T-helper 2 cell treated with Interferon-gamma antibody and Interleukin-4, amounts not matched to agents 5 μg/mL and 100 μg/mL, for 36 hours (primary cell): ENCODE measurements at regions not wholly inside any gene's neighbourhood (a gene's known extent, or its start where the extent isn't known, plus 50 kb on each side); places are given as distances from the start of the nearest gene placed in this dataset.

Source experiments
- DNase-seq: peaks from one replicate; pipeline ENCODE4 v3.0.0; 2021; ENCODE audit warnings: low spot score
- H3K27ac Mint-ChIP-seq: one replicate; pipeline ENCODE4 v1.8.0; 2021; ENCODE audit warnings: mild to moderate bottlenecking, mixed read lengths
- H3K27me3 Mint-ChIP-seq: one replicate; pipeline ENCODE4 v1.8.0; 2021; ENCODE audit warnings: low read depth, mixed read lengths
- H3K36me3 Mint-ChIP-seq: one replicate; pipeline ENCODE4 v1.8.0; 2021; ENCODE audit warnings: low read depth, mixed read lengths
- H3K4me1 Mint-ChIP-seq: one replicate; pipeline ENCODE4 v1.8.0; 2021; ENCODE audit warnings: low read depth, mixed read lengths
- H3K4me3 Mint-ChIP-seq: one replicate; pipeline ENCODE4 v1.8.0; 2022; ENCODE audit warnings: mild to moderate bottlenecking, moderate library complexity, mixed read lengths
- H3K9me3 Mint-ChIP-seq: one replicate; pipeline ENCODE4 v1.8.0; 2021; ENCODE audit warnings: mixed read lengths

DNA sequence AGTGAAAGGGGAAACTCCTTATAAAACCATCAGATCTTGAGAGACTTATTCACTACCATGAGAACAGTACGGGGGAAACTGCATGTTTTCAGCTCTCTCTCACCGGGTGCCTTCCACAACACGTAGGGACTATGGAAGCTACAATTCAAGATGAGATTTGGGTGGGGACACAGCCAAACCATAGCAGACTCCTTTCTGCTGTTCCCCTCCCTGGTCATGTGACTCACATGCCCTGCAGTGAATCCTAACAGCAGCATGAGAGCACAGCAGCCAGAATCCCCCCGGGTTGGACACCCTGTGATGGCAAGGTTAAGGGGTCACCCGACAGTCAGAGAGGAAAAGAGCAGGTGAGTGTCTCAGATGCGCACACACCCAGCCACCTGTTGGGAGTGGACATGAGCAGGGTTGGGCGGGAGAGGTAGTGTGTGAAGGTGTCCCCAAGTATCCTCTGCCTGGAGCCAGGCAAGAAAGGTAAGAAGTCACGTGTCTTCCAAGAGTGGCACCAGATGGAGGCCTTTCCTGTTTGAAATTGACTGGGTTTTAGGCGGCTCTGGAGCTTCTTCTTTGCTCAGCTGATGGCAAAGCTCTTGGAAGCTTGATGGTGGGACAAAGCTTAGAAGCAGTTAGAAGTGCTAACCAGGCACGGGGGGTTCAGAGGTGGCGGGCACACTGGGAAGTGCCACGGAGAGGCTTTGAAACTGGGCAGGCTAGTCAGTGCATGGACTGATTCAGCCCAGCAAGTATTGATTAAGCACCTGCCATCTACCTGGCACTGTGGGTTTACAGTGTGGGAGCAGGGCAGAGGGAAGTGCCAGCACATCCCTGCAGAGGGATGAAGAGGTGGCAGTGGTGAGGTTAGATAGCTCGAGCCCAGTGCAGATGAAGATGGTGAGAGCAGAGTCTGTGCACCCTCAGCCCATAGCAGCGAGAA is 68.7 kb downstream of the RHOB start:
- Mint-ChIP-seq H3K27me3 (peaks cover 2% of the 10 kb centered on the region), H3K4me3 (no peak overlapping the region), H3K4me1 (no peaks in the 10 kb centered on the region), H3K9me3 (no peaks in the 10 kb centered on the region), H3K27ac (no peak overlapping the region), H3K36me3 (no peaks in the 10 kb centered on the region)
- DNase-seq = no peak

DNA sequence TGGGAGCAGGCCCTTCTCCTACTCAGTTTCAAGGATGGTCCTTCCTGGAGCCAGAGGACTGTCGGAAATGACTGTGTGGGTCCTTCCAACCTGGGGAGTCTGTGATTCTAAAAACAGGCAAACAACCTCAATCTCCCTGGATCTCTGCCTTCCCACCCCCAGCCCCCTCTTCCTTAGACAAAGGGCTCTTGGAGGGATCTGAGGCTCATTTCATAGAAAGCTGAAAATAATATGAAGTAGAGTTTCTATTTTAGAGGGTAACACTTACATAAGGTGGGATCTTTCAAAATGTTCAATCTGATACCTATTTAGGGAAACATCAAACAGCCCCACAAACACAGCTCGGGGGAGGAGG is 69.4 kb downstream of the RHOB start:
- Mint-ChIP-seq H3K4me1 (no peaks in the 10 kb centered on the region), H3K9me3 (no peaks in the 10 kb centered on the region), H3K4me3 (no peak overlapping the region), H3K36me3 (no peaks in the 10 kb centered on the region), H3K27me3 (peaks cover 2% of the 10 kb centered on the region), H3K27ac (no peak overlapping the region)
- no peak for DNase-seq

DNA sequence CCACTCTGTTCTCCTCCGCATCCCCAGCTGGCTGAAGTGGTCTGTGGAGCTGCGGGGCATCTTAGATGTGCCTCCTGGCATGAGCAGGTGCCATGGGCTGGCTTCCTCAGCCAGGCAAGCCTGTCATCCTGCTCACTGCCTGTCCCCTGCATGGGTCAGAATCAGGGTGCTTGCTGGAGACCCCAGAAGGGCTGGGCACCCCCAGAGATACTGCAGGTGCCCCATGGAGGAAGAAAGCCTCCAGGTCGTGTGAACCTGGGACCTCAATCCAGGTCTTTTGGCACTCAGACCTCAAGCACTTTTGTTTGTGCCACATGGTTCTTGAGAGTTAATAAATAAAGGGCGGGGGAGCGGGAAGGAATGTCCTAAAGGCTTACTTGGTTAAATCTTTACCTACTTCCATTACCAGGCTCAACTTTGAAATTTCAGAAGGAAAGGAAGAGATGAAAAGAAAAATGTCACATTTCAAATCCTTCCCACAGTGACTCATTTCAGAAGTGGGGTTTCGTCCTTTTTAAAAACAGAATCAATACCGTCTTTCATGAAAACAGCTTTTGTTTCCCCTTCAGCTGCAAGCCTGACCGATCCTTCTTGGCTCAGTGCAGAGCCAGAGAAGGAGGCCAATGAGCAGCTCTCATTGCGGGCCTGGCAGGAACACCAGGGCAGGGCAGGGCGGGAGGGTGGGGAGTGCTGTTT is 69.9 kb downstream of the RHOB start:
- H3K4me1 Mint-ChIP-seq = no peaks in the 10 kb centered on the region
- H3K9me3 Mint-ChIP-seq = no peaks in the 10 kb centered on the region
- no peaks in the 10 kb centered on the region for H3K36me3 Mint-ChIP-seq
- no peak for DNase-seq
- H3K27ac Mint-ChIP-seq = no peak overlapping the region
- H3K27me3 Mint-ChIP-seq = peaks cover 2% of the 10 kb centered on the region
- H3K4me3 Mint-ChIP-seq = no peak overlapping the region

DNA sequence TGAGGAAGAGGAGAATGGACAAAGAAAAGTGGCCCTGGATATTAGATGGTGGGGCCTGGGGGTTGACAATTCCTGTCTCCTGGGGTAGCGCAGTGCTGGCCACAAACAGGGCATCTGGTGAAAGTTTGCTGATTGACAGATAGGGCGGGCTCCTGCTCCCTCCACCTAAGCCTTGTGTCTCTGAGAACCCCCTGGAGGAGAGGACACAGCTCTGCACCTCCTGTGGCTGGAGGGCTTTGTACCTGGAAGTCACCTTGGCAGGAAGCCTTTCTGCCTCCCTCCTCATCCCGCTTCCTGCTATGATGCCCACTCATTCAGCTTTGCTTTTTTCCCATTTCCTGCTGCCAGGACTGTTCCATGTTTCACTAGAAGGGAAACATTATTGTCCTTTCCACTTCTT is 72.4 kb downstream of the RHOB start:
- DNase-seq = no peak
- Mint-ChIP-seq H3K27me3 (peaks cover 2% of the 10 kb centered on the region), H3K4me1 (no peaks in the 10 kb centered on the region), H3K27ac (no peak overlapping the region), H3K36me3 (no peaks in the 10 kb centered on the region), H3K4me3 (no peak overlapping the region), H3K9me3 (no peaks in the 10 kb centered on the region)

DNA sequence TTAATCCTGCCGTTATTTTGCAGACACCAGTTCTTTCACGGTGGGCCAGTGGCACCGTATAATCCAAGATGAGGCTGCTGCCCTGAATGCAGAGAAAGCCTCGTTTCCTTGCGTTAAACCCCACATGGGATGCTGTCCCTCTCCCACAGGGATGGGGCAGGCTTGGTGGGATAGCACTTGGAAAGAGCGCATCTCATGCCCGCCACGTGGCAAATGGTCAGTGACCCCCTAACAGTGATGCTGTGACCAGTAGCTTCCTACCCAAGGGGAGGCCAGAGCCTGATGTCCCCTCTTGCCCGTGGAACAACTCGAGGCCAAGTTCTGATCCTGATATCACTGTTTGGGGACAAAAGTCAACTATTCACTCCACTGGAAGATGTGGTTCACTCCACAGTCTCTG is 73.3 kb downstream of the RHOB start:
- Mint-ChIP-seq H3K36me3 (no peaks in the 10 kb centered on the region), H3K4me3 (no peak overlapping the region), H3K27ac (no peak overlapping the region), H3K9me3 (no peaks in the 10 kb centered on the region), H3K4me1 (no peaks in the 10 kb centered on the region), H3K27me3 (no peaks in the 10 kb centered on the region)
- DNase-seq = no peak

DNA sequence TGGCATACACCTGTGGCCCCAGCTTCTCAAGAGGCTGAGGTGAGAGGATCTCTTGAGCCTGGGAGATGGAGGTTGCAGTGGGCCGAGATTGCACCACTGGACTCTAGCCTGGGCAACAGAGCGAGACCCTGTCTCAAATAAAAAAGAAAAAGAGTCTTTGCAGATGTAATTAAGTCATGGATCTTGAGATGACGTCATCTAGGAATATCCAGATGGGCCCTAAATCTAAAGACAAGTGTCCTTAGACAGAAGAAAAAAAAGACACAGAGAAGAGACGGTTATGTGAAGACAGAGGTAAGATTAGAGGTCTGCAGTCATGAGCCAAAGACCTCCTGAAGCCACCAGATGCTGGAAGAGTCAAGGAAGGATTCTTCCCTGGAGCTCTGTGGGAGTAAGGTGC is 74.3 kb downstream of the RHOB start:
- DNase-seq = no peak
- Mint-ChIP-seq H3K4me3 (no peak overlapping the region), H3K4me1 (no peaks in the 10 kb centered on the region), H3K27me3 (no peaks in the 10 kb centered on the region), H3K27ac (no peak overlapping the region), H3K9me3 (no peaks in the 10 kb centered on the region), H3K36me3 (no peaks in the 10 kb centered on the region)

DNA sequence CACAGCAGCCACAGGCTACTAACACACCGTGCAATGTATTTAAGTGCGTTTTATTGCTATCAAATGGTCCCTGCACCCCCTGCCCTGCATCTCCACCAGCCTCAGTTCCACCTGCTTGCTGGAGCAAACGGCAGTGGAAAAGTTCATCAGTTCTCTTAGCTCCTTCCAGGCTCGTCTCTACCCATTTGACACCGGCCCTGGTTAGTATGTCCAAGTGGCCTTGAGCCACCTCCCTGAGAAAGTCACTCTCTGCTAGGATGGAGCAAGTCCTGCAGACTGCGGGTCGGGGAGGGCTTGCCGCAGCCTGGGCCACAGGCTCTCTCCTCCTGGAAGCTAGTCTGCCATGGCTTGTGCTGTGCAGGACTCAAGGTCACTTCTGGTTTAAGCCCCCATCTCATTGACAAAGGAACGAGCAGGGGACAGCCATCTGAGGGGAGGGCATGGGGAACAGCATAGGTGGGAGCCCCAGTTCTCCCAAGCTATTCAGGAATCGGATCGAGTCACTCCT is 74.9 kb downstream of the RHOB start:
- Mint-ChIP-seq H3K36me3 (no peaks in the 10 kb centered on the region), H3K4me3 (no peak overlapping the region), H3K27ac (no peak overlapping the region), H3K27me3 (no peaks in the 10 kb centered on the region), H3K9me3 (no peaks in the 10 kb centered on the region), H3K4me1 (no peaks in the 10 kb centered on the region)
- DNase-seq = no peak

DNA sequence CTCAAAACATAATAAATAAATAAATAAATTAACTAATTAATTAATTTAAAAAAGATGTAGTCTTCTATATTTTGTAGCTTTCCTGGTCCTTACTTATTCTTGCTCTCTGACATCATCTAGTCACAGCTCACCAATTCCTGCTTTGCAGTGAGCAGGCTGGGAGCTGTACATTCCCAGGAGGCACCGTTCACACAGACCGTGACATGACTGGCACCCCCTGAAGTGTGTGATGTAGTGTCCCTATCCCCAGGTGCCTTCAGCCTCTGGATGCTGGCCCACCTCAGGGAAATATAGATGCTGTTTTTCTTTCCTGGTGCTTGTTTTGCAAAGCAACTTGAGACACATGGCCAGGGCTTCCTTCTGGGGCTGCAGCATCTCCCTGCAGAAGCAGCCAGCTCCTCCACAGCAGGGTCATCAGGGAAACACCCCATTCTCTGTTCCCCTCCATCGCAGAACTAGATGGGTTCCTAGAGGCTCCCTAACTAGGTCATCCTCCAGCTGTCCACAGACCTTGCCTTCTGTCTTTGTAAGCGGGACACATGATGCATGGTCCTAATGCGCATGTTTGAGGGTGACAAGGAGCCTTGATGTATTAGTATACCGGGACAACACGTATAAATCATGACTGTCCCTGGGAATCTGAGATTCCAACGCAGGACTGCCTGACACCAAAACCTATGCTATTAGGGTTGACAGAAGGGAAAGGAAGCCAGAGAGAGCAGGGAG is 76.4 kb downstream of the RHOB start:
- no peak overlapping the region for H3K4me3 Mint-ChIP-seq
- DNase-seq = no peak
- no peak overlapping the region for H3K27ac Mint-ChIP-seq
- H3K27me3 Mint-ChIP-seq = no peaks in the 10 kb centered on the region
- no peaks in the 10 kb centered on the region for H3K9me3 Mint-ChIP-seq
- H3K4me1 Mint-ChIP-seq = no peaks in the 10 kb centered on the region
- no peaks in the 10 kb centered on the region for H3K36me3 Mint-ChIP-seq

DNA sequence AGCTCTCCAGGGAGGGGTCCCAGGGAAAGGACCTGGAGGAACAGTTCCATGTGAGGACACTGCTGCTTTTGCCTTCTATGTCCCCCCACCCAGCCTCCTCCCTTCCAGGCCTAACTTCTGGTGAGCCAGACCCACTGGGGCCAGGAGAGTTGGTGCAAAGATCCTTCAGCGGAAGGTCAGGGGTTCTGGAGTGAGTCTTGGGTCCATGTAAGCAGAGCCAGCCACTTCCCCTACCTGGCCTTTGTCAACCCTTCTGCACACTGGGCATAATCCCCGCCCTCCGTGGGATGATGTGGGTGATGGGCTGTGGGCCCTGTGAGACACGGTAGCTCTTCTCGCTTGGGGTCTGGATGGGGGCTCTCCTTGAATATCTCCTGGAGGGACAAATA is 76.9 kb downstream of the RHOB start:
- Mint-ChIP-seq H3K36me3 (no peaks in the 10 kb centered on the region), H3K9me3 (no peaks in the 10 kb centered on the region), H3K4me1 (no peaks in the 10 kb centered on the region), H3K4me3 (no peak overlapping the region), H3K27ac (no peak overlapping the region), H3K27me3 (no peaks in the 10 kb centered on the region)
- DNase-seq = no peak

DNA sequence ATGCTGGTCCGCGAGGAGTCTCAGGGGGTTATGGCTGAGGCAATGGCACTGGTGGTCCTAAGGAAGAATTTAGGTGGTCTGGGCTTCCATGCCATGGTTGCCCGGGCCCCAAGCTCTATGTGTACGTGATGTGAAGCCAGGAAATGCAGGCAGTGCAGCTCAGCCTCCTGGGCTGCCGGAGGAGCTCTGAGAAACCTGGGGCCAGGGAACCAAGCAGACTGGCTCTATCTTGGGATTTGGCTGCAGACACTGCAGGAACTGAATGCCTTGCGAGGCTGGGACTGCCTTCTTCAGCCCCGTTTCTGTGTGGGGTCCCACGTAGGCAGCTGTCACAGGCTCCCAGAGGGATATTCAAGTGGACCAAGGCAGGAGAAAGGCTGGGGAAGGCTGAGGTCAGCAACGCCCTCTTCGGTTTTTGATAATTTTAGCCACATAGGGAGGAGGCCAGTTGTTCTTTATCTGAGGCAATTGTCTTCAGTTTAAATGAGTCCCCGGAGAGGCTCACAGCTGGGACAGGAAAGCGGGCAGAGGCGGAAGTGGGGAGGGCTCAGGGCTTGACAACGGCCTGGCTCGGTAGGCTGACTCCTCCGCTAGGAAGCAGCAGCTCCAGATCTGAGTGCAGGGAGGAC is 77.7 kb downstream of the RHOB start:
- H3K4me1 Mint-ChIP-seq = no peaks in the 10 kb centered on the region
- no peaks in the 10 kb centered on the region for H3K36me3 Mint-ChIP-seq
- DNase-seq = no peak
- no peaks in the 10 kb centered on the region for H3K27me3 Mint-ChIP-seq
- H3K4me3 Mint-ChIP-seq = no peak overlapping the region
- H3K9me3 Mint-ChIP-seq = no peaks in the 10 kb centered on the region
- no peak overlapping the region for H3K27ac Mint-ChIP-seq

DNA sequence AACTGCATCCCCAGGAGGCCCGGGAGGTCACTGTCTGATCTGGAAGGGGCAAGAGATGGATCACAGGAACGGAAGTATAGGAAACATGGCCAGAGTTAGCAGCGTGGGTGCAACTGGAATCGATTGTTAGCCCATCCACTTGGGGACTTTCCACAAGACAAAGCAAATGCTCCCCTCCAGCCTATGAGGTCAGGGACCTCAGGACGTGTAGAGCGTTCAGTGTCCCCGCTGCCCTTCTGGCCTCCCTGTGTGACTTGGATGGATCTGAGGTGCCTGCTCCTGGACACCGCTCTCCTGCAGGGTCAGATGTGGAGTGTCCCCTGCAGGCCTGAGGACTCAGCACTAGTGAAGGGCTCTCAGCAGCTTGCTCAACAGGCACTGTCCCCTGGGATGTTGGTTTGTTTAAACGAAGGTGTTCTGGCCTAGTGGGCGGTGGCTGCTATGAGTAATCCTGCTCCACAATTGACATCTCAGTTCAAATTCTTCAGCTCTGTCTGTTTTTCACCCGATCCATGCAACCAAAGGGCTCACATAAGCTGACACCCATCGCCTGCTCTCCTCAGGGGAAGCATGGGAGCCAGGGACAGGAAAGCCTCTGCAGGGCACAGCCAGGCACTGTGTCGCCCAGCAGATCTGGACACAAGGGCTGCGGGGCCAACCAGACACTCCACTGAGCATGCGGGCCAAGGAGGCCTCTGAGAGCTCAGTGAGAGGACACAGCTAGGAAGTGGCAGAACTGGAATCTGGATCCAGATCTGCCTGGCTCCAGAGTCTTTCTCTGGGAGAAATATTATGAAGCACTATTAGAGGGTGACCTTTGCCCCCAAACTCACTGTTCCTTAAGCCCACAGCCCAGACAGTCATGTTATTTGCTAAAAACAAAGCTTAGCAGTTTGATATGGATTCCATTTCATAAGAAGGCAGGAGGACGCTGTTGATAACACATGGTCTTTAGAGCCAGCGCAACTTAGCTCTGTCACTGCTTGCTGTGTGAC is 78.5 kb downstream of the RHOB start:
- no peak for DNase-seq
- H3K4me3 Mint-ChIP-seq = no peak overlapping the region
- H3K9me3 Mint-ChIP-seq = no peaks in the 10 kb centered on the region
- no peaks in the 10 kb centered on the region for H3K36me3 Mint-ChIP-seq
- no peaks in the 10 kb centered on the region for H3K4me1 Mint-ChIP-seq
- no peak overlapping the region for H3K27ac Mint-ChIP-seq
- H3K27me3 Mint-ChIP-seq = no peaks in the 10 kb centered on the region

DNA sequence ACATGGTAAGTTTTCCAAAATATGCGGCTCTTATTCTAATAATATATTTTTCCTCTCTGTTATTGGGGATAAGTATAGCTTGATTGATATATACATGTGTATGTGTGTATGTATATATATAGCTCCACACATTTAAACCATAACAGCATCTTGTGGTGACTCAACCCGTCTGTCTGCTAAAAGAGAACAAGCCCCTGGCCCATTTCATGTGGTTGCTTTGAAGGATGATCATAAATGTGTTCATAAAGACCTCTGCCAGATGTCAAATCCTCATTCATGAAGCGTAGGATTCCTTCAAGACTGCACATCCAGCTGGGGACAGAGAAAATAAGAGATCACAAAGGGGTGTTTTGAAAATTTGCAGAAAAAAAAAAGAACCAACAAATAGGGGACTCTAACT is 79.3 kb downstream of the RHOB start:
- DNase-seq = no peak
- H3K27me3 Mint-ChIP-seq = no peaks in the 10 kb centered on the region
- H3K36me3 Mint-ChIP-seq = no peaks in the 10 kb centered on the region
- no peaks in the 10 kb centered on the region for H3K9me3 Mint-ChIP-seq
- no peaks in the 10 kb centered on the region for H3K4me1 Mint-ChIP-seq
- no peak overlapping the region for H3K4me3 Mint-ChIP-seq
- no peak overlapping the region for H3K27ac Mint-ChIP-seq

DNA sequence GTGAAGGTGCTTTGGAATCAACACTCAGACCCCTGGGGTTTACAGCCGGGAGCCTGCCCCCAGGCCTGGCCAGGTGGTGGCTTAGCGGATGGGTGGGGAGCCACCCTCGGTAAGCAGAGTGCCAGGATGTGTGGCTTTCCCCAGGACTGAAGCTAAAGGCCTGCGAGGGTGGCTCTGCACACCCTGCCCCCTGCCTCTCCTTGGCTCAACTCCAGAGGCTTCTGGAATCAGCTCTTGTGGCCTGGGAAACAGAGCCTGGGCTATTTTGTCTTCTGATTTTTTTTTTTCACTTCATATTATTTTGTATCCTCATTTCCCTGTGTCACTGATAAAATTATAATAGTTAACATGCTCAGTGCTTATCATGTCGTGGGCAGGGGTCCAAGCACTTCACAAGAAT is 79.8 kb downstream of the RHOB start:
- Mint-ChIP-seq H3K27ac (no peak overlapping the region), H3K4me1 (no peaks in the 10 kb centered on the region), H3K9me3 (no peaks in the 10 kb centered on the region), H3K27me3 (no peaks in the 10 kb centered on the region), H3K36me3 (no peaks in the 10 kb centered on the region), H3K4me3 (no peak overlapping the region)
- DNase-seq = no peak
